ENCODE measurements at regions not wholly inside any gene's neighbourhood (a gene's known extent, or its start where the extent isn't known, plus 50 kb on each side); places are given as distances from the start of the nearest gene placed in this dataset.

DNA sequence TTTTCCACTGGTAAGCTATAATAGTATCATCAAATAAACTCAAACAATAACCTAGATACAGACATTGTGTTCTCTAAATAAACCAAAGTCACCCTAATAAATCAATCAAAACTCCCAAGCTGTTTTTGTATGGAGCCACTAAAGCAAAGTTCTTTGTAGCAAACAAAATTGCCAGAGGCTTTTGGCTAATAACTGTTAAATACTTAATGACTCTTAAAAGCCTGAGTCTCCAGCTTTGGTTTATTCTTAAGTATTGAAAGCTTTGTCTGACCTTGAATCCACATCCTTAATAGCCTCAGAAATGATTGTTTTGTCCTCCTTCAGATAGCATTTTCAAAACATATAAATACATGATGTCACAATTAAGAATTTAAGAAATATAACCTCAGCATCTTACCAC, 725.3 kb downstream of the SI start:
- TF ChIP-seq, protein P1, sequence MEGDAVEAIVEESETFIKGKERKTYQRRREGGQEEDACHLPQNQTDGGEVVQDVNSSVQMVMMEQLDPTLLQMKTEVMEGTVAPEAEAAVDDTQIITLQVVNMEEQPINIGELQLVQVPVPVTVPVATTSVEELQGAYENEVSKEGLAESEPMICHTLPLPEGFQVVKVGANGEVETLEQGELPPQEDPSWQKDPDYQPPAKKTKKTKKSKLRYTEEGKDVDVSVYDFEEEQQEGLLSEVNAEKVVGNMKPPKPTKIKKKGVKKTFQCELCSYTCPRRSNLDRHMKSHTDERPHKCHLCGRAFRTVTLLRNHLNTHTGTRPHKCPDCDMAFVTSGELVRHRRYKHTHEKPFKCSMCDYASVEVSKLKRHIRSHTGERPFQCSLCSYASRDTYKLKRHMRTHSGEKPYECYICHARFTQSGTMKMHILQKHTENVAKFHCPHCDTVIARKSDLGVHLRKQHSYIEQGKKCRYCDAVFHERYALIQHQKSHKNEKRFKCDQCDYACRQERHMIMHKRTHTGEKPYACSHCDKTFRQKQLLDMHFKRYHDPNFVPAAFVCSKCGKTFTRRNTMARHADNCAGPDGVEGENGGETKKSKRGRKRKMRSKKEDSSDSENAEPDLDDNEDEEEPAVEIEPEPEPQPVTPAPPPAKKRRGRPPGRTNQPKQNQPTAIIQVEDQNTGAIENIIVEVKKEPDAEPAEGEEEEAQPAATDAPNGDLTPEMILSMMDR (IDR thresholded peaks at IDR 0.05) = no peak

DNA sequence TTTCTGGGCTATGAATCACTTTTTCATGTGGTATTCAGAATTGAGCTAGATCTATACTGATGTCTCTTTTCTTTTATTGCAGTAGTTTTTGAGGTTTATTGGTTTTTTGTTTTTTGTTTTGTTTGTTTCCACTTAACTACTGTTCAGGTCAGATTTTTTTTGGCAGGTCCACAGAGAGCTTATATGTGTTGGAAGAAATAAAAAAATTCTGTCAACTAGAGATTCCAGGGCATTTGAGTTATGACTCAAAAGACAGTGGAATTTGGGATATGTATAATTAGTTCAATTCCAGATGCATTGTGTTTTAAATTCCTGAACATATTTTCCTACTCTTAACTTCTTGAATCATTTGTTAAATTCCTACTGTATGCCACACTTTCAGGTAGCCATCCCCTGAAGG, 727.2 kb downstream of the SI start:
- TF ChIP-seq, protein P1 (IDR thresholded peaks at IDR 0.05) = no peak

DNA sequence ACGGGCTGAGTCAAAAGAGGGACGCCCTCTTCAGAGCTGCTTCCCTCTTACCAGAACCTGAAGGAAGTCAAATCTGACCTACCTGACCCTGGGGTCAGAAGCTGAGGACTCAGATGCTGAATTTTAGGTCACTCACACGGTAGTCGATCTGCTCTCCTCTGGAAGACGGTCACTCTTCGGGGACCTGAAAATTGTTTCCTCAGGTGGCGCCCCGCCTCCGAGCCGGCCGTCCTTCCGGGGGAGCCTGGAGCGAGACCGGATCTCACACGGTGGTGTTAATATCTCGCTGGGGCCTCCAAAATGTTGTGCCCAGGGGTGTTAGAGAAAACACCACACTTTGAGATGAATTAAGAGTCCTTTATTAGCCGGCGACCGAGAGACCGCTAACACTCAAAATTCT, 737.2 kb downstream of the SI start:
- TF ChIP-seq, protein P1 (IDR thresholded peaks at IDR 0.05) = no peak

DNA sequence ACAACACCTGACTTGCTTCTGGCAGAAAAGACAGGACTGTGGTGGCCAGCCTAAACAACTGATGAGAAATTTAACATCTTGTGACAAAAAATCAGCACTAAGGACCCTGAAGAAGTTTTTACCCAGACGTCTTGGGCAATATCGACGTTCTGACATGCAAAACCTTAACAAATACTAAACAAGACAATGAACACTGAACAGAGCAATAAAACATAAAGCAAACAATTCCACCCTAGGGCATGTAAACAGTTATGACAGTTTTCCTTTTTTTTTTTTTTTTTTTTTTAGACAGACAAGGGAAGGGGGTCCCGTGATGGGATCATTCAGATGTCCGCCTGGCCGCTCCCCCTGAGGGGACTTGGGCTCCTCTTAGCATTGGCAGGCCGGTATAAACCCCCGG, 738.0 kb downstream of the SI start:
- TF ChIP-seq, protein P1 (IDR thresholded peaks at IDR 0.05) = no peak

DNA sequence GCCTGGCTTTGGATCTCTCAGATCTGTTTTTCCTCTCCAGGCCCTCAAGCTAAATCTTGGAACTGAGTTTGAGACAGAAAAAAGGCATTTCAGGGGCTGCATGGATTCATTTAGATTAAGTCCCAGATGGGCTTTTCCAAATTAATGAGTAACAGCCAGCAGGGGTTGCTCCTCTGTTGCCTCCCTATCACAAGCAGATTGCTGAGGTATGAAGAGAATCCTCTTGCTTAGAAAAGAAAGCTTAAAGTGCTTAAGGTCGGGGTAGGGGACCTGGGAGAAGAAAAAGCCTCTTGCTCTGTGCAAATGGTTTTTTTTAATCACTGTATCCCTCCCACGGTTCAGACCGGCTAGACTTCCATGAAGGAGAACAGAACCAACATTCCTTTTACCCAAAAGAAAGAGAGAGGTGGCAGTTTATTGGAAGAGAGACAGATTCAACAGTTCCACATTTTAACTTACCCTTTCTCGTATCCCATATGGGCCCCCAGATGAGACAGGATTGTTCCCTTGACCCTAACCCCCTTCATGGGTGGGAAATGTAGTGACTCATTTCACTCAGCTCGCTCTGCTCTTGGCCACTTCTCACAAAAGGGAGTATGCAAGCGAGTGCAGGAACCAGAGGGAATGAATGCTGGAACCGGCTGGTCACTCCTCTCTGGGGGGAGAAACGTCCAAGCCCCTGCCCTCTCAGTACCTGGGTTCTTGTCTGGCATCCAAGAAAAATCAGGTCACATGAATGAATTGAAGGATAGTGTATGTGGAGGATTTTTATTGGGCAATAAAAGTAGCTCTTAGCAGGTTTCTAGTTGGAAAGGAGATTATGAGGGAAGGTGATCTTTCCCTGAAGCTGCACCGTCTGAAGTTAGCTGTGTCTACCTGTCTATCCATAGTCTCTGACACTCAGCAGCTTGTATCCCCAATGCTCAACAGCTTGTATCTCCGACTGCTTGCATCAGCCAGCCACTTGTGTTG, 745.2 kb downstream of the SI start:
- TF ChIP-seq, protein P1 (IDR thresholded peaks at IDR 0.05) = no peak

DNA sequence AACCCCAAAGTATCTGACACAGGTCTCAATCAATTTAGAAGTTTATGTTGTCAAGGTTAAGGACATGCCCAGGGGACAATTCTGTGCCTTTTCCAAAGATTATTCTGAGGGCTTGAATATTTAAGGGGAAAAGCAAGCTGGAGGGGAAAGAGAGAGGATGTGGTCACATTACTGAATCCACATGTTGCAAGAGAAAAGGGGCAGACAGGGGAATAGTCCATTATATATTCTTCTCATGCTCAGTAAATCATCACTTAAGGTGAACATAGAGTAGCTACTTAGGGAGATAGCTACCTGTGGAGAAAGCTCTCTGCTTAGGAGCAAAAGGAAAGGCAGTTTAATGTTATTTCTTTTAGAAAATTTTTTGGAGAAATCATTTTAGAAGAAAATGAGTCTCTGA, 751.6 kb downstream of the SI start:
- TF ChIP-seq, protein P1 (IDR thresholded peaks at IDR 0.05) = no peak

DNA sequence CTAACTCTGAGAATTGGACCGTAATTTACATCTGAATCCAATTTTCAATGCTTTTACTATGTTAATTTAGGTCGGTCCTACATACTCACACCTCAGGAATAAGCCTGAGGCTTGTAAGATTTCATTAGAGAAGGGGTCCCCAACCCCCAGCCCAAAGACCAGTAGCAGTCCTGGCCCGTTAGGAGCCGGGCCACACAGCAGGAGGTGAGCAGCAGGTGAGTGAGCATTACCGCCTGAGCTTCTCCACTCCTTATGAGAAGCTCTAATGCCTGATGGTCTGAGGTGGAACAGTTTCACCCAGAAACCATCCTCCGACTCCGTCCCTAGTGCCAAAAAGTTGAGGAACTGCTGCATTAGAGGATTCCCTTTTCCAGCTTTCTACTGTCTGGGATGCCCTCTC, 757.3 kb downstream of the SI start:
- TF ChIP-seq, protein P1 (IDR thresholded peaks at IDR 0.05) = no peak
